ENCODE measurements at regions not wholly inside any gene's neighbourhood (a gene's known extent, or its start where the extent isn't known, plus 50 kb on each side); places are given as distances from the start of the nearest gene placed in this dataset.

GRCh38 chr6:168210239-168211105 is 109.1 kb downstream of the DACT2 start:
- no peak for DNase-seq

- no peak for DNase-seq
These were observed 110.2 kb downstream of the DACT2 start for GRCh38 chr6:168209420-168209819.

- no peak for DNase-seq
These were observed 110.7 kb downstream of the DACT2 start for GRCh38 chr6:168208854-168209253.

GRCh38 chr6:168208402-168208801 is 111.2 kb downstream of the DACT2 start:
- no peak for DNase-seq

- DNase-seq = no peak
These were observed 112.0 kb downstream of the DACT2 start for GRCh38 chr6:168207421-168208175.

GRCh38 chr6:168206661-168207274 is 112.8 kb downstream of the DACT2 start:
- no peak for DNase-seq

- DNase-seq = no peak
These were observed 113.4 kb downstream of the DACT2 start for GRCh38 chr6:168206186-168206585.

- no peak for DNase-seq
These were observed 117.8 kb downstream of the DACT2 start for GRCh38 chr6:168201799-168202198.

GRCh38 chr6:168201383-168201782 is 118.2 kb downstream of the DACT2 start:
- DNase-seq = no peak

GRCh38 chr6:168200571-168201134 is 118.9 kb downstream of the DACT2 start:
- no peak for DNase-seq

GRCh38 chr6:168198302-168199180 is 119.5 kb upstream of the FRMD1 start:
- DNase-seq = no peak

- DNase-seq = no peak
These were observed 118.8 kb upstream of the FRMD1 start for GRCh38 chr6:168197636-168198301.

- DNase-seq = no peak
These were observed 118.0 kb upstream of the FRMD1 start for GRCh38 chr6:168196881-168197635.

GRCh38 chr6:168196385-168196860 is 117.4 kb upstream of the FRMD1 start:
- DNase-seq = peak; percentile 68

- no peak for DNase-seq
These were observed 116.7 kb upstream of the FRMD1 start for GRCh38 chr6:168195712-168196111.

GRCh38 chr6:168194732-168195567 is 115.9 kb upstream of the FRMD1 start:
- DNase-seq = no peak

- no peak for DNase-seq
These were observed 115.1 kb upstream of the FRMD1 start for GRCh38 chr6:168193816-168194721.

Measured in NCI-H1417 treated with DMSO at 0.1 percent for 48 hours (cell line).